ELF-1 (cell line): ENCODE measurements at regions not wholly inside any gene's neighbourhood (a gene's known extent, or its start where the extent isn't known, plus 50 kb on each side); places are given as distances from the start of the nearest gene placed in this dataset.

Experiments used
- DNase-seq: peaks from one replicate; pipeline ENCODE4 v3.0.0-alpha.2; 2016; ENCODE audit warnings: low read depth, low spot score

DNA sequence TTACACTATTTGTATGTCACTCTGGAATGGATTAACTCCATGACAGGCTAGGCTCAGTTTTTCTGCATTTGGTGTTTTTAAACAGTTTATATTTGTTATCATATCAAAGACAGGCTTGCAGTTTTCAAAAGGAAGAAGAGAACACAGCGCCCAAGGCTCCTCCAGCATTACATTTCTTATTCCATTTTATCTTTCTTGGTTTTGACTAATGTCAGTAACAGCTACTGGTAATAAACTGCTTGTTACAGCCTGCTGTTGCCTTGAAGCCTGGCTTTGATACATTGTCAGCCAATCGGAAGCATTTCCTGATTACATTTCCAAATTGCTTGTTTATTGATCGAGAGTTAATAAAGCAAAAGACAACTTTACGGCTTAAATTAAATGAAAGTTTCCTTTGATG is 166.0 kb upstream of the MDFIC start:
- DNase-seq, result no peak

DNA sequence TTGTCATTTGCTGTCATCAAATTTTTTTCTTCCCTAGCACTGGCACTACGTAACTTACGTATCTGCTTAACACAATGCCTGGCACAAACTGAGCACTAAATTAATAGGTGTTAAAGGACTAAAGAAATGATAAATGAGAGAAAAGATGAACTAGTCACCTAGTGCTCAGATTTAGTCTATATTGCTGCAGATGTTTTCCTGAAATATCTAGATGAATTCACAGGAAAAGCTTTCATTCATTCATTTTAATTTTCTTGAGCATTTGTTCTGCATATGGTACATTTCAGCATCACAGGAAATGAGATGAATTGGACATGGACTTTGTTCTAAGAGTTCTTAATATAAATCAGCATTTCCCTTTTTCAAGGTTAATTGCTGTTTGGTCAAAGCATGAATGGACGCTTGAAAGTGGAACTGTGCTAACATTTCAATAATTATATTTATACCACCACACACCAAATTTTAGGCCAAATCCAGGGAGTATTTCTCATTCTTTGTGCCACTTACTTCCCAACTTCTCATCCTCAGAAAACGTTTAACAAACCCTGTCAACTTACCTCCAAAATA is 163.2 kb upstream of the MDFIC start:
- DNase-seq, result no peak

DNA sequence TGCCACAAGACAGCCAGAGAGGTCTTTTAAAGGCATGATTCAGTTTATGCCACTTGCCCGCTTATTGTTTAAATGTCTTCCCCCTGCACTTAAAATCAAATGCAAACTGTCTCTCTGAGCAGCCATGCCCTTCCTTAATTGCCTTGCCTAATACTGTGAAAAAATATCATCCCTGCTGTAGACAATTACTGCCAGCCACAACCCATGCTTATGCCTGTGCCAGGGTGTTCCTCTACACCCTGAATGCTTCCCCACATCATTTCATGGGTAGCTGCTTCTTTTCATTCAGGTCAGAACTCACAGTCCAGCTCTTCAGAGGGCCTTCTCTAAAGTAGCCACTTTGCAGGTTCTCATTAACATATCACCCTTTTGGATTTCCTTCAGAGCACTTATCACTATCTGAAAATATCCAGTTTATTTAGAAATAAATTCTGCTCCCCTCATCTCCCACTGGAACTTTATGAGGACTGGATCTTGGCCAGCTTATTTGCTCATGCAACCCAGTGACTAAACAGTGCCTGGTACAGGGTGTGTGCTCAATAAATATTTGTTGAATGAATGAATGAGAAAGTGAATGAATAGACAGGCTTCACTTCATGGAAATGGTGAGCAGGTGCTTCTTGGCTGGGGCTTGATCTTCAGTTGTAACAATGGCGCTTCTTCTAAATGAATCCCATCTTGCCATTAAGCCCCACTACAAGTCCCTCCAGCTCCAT is 162.4 kb upstream of the MDFIC start:
- no peak for DNase-seq

DNA sequence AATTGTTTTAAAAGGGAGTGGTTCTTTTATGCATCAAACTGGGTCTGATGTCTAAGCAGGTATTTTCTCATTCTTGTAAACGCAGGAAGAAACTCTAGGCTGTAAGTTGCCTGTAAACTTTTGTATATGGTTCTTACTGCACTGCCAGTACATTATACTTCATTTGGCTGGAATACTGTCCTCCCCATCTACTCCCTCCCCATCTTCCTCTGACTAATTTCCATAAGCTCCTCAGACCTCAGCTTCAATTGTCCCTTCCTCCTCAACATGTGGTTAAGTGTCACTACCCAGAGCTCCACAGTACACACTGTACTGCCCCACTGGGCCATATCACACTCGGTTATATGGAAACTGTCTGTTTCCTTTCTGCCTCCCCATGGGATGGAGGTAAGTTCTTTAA is 161.4 kb upstream of the MDFIC start:
- no peak for DNase-seq

DNA sequence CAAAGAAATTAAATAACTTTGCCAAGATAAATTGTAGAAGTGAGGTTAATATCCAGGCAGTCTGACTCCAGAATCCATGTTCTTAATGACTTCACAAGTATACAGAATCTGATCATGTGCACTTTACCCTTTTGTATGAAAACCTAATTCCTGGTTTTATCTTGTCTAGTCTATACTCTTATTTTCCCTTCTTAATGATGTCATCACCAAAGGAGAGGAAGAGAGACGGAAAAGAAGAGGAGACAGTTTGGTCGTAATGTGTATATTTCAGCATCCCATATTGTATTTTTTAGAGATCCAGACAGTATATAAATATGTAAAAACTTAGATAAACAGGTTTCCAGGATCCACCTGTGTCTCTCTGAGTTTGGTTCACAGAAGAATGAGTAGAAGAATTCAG is 159.9 kb upstream of the MDFIC start:
- no peak for DNase-seq

DNA sequence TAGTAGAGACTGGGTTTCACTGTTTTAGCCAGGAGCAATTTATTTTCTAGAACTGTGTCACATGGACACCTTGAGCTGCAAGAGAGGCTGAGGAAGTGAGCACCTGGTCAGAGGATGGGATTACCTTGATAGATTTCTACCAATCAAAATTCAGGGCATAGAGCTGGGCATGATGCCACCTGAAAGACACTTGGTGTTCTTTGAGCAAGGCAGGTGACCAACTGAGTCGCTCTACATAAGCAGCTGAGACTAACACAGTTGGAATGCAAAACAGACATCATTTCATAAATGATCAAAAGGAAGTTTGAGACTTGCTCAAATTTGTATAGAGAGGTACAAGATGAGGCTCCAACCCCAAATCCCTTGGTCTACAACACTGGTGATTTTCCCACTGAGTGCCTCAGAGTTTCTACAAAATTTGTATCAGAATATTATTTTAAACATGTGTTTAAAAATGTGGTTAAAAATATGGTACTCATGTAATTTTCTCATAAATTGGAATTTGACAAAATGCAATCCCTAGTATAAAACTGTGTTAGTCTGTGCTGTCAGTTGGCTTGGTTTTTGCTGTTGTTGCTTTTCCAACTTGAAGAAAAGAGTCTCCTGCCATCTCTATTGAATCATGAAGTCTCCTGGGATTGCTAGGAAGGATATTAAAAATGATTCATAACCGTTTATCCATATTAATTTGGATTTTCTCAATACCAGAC is 156.4 kb upstream of the MDFIC start:
- no peak for DNase-seq

DNA sequence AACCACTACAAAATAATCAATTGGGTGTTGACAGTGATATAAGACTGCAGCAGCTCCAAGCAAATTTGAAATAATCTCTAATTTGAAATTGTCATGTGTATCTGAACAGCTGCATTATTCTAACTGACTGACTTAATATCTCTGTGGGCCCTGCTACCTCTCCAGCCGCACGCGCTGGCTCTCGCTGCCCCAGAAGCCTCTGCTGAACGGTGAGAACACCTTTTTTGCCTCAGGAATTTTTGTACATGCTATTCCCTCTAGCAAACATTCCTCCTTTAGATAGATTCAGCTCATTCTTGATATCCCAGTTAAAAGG is 155.9 kb upstream of the MDFIC start:
- DNase-seq, result no peak

DNA sequence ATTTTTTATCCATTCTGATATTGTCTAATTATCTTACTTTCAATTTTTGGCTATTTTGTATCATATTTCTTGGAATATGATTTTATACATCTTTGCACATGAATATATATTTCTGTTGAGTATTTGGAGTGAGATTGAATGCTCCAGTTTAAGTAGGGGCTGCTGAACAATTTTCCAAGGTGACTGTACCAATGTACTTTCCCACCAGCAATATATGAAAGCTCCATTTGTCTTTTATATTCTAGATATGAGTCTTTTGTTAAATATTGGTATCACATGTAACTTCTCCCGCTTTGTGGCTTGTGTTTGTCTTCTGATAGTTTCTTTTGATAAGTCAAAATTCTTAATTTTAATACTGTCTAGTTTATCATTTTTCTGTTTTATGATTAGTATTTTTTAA is 144.6 kb upstream of the MDFIC start:
- DNase-seq, result no peak

DNA sequence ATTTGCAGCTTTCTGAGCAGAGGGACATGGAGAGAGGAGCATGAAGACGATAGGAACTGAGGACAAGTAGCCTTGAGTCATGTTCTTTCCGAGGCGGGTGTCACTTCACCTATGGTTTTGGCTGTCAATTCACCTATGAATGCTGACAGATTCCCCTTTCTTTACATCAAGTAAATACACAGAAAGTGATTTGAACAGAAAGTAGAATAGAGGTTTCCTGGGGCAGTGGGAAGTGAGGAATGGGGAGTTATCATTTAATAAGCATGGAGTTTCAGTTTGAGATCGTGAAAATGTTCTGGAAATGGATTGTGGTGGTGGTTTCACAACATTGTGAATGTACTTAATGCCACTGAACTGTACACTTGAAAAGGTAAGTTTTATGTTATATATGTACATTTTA is 138.4 kb upstream of the MDFIC start:
- DNase-seq, result no peak

DNA sequence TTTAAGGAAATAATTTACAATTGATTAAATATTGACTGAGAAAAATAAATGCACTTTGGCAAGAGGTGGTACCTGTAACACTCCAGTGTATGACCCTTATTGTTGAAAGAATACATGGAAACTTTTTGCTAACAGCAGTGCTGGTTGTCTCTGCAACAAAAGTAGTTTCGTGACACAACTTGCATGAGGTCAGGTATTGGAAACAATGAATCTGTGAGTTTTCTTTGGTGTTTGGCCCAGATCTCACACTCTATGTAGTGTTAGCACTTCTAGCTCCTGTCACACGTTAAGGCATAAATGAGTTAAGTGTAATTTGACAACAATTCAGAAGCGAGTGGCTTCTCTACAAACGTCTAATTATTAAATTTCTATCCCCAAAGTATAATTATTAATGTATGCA is 137.7 kb upstream of the MDFIC start:
- DNase-seq, result no peak

DNA sequence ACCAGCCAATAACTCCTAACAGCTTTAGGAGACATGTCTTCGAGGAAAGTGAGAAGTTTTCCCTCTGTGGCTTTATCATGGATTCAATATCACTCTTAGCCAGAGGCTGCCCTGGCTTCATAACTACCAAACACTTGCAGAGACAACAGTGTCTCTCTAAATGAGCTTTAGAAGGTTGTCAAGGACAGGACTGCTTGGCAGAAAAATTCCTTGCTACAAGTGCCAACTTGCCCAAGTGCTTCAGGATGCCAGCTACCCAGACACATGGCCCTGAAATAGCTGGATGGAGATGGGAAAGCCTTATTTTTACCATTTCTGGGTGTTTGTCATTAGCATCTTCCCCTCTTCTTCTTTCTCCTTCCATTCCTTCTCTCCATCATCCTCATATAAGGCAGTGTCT is 137.1 kb upstream of the MDFIC start:
- no peak for DNase-seq

DNA sequence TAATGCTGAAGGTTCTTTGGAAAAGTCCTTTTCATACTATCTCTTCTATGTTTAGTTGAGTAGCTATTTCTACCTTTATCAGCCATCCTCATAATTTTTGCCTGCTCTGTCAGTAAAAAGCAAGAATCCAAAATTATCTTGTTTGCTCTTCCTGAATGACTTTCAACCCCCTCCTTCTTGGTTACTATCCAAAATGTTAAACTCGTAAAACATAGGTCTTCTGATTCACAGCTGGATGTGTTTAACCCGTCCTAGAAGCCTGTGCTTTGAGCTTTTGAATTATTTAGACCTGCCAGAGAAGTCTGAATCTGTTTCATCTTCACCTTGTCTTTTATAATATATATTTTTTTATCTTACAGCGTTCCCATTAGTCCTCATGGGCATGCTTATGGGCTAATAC is 136.4 kb upstream of the MDFIC start:
- no peak for DNase-seq

DNA sequence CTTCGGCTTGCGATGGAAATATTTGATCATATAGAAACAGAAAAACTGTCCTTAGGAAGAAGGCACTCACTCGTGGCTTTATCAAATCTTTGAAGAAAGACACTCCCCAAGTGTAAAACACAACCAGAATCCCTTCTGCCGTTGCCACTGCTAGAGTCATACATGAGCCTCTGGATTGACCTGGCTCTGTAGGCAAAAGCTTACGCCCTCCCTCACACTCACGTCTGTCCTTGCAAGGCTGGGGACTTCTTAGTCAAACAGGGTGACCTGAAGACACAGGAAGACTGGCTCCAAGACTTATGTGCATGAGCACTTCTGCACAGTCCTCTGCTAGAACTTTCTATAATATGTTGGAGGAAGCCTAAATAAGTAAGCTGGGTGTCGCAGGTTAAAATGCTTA is 135.4 kb upstream of the MDFIC start:
- DNase-seq, result no peak

DNA sequence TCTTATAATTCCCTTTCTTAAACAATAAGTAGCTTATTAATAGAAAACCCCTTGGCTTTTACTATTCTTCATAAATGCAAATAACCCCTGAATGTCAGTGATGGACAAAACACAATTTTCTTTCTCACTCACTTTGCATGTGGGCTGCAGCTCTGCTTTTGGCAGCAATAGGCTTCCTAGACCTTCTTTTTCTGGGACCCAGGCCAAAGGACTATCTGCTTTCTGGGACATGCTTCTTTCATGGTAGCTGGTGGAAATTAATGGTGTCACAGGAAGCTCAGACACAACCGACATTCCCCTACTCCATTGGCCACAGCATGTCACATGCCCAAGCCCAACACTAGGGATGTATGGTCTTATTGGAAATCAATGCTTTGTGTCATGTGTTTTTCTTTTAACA is 134.3 kb upstream of the MDFIC start:
- DNase-seq, result no peak

DNA sequence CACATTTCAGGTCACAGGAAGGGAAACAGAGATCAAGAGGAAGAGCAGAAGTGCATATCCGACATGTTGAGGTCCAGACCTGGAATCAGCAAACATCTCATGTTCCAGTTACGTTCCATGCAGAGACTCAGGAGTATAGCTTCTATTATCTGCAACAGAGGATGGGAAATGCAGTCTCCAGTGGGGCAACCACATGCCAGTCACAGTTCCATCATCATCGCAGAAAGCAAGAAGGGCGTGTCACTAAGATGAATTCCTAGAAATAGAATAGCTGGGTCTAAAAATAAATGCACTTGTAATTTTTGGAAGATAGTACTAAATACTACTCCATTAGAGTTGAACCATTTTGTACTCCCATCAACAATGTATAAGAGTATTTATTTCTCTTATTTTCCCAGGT is 133.2 kb upstream of the MDFIC start:
- no peak for DNase-seq

DNA sequence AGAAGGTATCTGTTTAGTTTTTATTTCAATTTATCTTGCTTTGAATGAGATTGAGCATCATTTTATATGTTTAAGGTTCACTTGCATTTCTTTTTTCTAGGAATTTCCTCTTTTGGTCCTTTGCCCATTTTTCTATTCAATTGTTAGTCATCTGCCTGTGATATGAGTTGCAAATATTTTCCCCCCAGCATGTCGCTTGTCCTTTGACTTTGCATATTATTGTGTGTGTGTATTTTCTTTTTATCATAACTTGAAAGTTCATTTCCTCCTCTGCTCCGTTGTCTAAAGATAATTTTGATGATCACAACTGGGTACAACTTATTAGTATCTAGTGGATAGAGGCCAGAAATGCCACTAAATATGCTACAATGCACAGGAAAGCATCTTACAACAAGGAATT is 132.7 kb upstream of the MDFIC start:
- DNase-seq, result no peak

DNA sequence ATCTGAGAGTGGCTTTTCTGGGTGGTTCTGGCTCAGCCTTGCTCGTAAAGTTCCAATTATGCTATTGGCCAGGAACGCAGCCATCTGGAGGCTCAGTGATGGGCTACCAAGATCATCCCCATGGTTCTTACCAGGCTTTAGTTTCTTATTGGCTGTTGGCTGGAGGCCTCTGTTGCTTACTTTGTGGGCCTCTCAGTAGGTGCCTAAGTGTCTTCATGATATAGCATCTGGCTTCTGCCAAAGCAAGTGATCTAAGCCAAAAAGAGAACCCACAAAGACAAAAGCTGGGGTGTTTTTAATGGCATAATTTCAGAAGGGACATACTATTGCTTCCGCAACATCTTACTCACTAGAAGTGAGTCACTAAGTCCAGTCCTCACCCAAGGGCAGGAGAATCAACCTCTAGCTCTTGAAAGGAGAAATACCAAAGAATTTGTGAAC is 132.0 kb upstream of the MDFIC start:
- DNase-seq, result no peak

DNA sequence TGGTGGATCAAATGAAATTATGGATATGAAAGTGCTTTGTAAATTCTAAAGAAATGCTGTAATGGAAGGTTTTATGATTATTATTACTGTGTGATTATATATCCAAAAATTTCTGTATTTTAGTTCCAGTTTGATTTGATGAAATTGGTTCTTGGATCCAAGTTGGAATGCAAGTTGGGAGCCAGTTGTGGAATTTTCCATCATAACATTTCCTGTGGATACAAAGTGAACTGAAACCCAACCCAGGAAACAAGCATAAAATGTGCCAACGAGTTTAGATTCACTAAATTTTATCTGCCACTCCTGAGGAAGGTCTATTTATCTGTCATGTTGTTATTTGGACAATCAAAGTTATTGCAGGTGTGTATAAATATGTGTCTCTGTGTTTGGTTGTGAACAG is 131.4 kb upstream of the MDFIC start:
- DNase-seq, result no peak

DNA sequence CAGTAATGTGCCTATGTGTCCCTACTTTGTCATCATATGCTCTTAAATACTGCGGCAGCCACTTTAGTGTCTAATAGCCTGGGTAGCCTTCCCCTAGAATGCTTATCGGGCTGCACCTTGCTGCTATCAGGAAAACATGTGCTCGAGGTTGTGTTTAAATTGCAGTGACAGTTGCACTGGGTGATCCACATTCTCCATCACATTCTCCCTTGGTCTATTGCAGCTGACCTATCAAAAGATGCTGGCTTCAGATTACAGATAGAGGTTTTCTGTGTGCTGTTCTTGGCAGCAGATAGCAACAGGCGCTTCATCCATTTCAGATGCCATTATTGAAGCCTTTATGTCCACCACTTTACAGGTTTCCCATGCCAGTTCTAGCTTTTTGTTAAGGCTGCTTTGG is 130.1 kb upstream of the MDFIC start:
- DNase-seq, result no peak

DNA sequence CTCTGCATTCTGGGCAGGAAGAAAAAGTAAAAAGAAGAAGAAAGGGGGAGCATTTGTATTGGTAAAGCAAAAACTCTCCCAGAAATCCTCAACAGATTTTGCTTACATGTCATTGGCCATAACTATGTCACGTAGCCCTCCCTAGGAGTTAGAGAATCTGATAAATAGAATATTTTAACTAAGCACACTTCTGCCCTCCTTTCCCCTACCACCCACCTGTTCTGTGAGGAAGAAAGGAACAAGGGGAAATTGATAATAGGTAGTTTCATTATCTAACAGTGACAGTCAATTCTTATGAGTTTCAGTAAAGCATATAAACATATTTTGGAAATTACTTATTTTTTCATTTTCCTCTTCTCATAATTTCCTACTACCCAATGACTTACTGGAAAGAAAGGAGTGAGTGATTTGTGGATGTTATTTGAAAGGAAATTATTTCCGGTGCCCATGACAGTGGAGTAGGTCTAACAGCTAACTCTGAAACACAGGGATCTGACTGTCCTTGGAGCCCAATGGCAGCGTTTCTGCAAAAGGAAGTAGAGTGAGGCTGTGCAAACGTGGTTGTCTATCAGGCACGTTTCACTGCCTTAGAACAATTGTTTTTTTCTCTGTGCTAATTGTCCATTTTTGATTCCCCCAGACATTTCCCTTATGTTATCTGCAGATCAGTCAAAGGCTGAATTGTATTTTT is 128.6 kb upstream of the MDFIC start:
- DNase-seq, result no peak

DNA sequence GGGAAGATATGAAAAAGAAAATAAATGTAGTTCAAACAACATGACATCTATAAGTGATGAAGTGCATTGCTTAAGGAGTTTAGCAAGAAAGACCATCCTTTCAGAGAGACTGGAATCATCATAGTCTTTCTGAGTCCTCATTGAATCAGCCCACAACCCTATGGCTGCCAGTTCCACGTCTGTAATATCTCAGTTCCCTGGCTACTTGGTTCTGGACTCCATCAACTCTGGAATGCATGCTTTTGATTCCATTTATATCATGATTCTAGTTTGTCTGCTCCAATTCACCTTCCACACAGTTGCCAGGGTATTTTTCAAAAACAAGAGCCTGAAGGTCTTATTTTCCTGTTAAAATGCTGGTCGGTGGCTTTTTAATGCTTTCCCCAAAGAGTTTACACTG is 126.4 kb upstream of the MDFIC start:
- no peak for DNase-seq

DNA sequence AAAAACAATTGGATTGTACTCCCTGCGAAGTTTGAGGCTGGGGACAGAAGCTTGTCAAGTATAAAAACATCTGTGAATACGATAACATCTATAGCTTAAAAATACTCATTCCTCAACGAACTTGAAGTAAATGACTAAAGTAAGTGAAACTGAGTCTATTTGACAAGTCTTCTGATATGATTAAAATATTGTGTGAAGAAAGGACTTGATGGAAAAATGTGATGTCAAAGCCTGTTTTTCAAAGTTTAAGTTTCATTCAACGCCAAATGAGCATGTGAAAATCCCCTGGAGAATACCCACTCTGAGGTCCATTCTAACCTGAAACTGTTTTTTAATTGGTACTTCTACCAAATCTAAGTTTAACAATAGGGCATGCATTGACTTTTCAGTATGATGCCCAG is 122.3 kb upstream of the MDFIC start:
- DNase-seq, result no peak

DNA sequence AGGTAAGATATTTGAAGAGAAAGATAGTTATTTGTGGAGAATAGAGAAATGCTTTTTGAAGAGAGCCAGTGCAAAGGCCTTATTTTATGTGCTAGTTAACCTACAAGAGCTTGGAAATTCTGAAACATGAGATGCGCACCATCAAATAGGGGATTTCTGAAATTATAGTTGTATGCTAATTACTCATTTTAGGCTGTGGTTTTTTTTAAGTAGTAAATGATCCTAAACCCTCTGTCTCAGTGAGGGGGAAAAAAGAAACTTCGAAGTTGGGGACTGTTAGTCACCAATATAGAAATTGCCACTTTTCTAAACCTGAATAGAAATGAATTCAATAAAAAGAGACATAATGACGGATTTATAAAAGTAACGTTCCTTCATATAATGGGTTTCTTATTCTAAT is 119.3 kb upstream of the MDFIC start:
- no peak for DNase-seq
